NCI-H524 (cell line): ENCODE measurements at regions not wholly inside any gene's neighbourhood (a gene's known extent, or its start where the extent isn't known, plus 50 kb on each side); places are given as distances from the start of the nearest gene placed in this dataset.
A peak's percentile ranks its signal among the peaks of the same experiment; 100 is the strongest.

Experiments used
- DNase-seq, 2 experiments: peaks; one replicate each; lab custom pipeline; 2025; lab: John Stamatoyannopoulos, UW

GRCh38 chr16:54480429-54480828, 193.8 kb upstream of the IRX3 start:
- no peak for DNase-seq

GRCh38 chr16:54479546-54479945, 193.0 kb upstream of the IRX3 start:
- no peak for DNase-seq

- no peak for DNase-seq
Observed at GRCh38 chr16:54477714-54478113, 191.1 kb upstream of the IRX3 start.

- no peak for DNase-seq
Observed at GRCh38 chr16:54475019-54475601, 188.5 kb upstream of the IRX3 start.

- no peak for DNase-seq
Observed at GRCh38 chr16:54473226-54473993, 186.8 kb upstream of the IRX3 start.

DNA sequence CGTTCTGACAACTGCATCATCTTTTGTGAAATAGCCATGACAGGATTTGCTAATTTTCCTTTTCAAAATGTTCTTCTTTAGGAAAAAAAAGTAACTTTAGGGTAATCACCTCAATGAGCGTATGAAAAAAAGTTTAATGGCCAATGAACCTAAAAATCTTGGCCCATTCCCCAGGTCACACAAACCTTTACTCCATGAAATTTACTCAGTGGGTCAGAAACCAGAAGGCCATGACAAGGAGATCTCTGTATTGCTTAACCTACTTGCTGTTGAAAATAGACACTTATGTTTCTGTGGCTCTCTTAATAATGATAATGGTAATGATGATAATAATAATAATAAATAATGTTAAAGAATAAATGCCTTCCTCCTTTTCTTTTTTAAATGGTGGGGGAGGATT, 180.8 kb upstream of the IRX3 start:
- DNase-seq = no peak

GRCh38 chr16:54466233-54466632, 179.6 kb upstream of the IRX3 start:
- no peak for DNase-seq

GRCh38 chr16:54465063-54465462, 178.5 kb upstream of the IRX3 start:
- DNase-seq = no peak

DNA sequence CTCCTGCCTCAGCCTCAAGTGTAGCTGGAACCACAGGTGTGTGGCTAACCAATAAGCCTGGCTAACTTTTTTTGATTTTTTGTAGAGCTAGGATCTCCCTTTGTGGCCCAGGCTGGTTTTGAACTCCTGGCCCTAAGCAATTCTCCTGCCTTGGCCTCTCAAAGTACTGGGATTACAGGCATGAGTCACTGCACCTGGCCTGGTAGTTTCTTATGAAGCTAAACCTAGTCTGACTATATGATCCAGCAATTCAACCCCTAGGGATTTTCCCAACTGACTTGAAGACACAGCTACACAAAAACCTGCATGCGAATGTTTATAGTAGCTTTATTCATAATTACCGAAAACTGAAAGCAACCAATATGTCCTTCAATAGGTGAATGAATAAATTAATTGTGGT, 176.2 kb upstream of the IRX3 start:
- DNase-seq = no peak

GRCh38 chr16:54462151-54462651, 175.6 kb upstream of the IRX3 start:
- no peak for DNase-seq

DNA sequence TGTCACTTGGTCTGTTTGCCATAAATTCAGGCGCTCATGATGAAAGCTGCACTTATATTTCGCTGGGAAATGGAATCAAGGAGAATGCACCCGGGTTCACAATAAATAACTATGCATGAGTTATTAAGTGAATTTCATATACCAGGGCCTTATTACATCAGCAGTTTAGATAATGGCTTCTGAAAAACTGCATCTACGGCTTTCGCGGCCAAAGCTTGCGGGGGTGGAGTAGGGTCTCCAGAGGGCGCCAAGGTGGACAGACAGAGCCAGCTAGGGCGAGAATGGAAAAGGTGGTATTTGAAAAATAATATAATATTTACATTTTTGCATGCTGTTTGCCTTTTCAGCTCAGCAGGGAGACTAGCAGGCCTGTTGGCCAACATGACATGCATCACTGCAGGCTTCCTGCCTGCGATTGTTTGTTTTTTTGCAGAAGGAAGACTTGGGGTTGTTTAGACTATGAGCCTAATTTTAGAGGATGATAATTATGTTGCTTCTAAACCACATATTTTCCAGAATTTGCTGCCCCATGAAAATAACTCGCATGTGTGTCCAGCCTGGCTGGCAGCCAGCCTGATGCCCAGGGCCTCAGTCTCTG, 173.8 kb upstream of the IRX3 start:
- no peak for DNase-seq

- no peak for DNase-seq
Observed at GRCh38 chr16:54459509-54460262, 173.1 kb upstream of the IRX3 start.

DNA sequence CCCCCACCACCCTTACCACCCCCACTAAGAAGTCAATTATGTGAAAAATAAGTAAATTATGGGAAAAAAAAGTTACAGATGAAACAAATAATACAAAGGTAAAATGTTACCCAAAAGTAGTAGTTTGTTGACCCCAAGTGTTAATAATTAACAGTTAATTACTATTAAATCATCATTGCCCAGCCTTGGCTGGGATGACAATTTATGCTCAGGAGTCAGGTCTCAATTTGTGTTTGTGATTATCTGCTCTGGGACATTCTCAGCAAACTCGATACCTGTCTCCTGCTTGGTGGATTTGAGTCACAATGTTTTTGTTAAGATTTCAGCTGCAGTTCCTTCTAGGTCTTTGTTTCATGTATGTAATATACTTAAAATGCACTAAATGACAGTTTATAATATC, 172.3 kb upstream of the IRX3 start:
- no peak for DNase-seq

DNA sequence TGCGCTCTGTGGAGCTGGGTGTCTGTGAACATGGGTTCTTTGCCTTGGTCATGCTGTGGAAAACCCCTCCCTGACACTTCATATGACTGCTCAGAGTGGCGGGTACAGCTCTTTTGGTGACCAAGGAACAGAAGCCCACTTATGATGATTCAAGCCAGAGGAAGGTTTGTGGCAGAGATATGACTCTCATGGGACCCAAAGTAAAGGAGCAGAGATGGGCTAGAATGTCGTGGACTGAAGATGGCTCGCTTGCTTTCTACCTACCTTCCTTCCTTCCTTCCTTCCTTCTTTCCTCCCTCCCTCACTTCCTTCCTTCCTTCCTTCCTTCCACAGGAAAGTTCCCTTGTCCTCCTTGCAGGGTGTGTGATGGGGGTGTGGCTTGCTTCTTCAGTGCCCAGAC, 169.7 kb upstream of the IRX3 start:
- no peak for DNase-seq

DNA sequence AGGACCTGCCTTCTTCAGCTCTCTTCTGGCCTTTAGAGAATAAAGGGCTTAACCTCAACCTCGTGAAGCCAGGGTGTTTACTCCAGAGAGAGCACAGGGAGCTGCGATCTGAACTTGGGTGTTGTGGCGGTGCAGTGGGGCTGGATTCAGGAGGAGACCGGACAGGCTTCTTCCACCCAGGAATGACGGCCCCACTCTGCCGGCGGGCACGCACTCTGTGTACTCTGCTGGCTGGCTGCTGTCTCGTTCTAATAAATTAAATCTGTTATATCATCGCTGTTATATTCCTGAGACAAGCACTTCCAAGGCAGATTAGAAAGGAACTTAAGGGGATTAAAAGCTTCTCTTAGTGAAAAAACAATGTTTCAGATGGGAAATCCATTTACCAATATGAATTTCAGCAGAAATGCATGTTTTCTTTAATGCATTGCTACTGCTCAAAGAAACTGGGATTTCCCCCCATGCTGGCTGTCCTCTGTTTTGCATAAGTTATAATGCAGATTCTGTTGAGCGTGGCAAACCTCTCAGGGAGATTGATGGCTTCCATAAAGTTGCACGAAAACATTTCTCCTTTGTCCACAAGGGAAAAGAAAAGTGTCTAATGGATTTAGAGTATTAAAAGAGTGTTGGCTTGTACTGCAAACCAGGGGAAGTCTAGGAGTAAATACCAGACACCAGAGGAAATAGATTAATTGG, 168.6 kb upstream of the IRX3 start:
- peak; percentile 26 to 43 for DNase-seq

- no peak for DNase-seq
Observed at GRCh38 chr16:54454616-54455015, 168.0 kb upstream of the IRX3 start.

DNA sequence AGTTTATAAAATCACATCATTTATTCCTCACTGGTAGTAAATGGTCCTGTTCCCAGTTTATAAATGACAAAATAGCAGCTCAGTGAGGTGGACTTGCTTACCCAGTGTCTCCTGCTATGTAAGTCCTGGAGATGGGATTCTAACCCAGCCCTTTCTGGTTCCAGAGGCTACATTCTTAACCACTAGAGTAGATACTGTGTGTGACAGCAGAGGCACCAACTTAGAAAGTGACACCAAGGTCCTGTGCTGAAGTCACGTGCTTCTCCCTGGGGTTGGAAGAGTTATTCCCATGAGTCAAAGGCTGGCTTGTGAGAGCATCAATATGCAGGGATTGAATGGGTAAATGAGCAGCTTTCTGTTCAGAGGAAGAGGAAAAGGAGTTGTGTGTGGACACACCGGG, 167.3 kb upstream of the IRX3 start:
- no peak for DNase-seq

GRCh38 chr16:54447576-54448440, 161.2 kb upstream of the IRX3 start:
- no peak for DNase-seq

DNA sequence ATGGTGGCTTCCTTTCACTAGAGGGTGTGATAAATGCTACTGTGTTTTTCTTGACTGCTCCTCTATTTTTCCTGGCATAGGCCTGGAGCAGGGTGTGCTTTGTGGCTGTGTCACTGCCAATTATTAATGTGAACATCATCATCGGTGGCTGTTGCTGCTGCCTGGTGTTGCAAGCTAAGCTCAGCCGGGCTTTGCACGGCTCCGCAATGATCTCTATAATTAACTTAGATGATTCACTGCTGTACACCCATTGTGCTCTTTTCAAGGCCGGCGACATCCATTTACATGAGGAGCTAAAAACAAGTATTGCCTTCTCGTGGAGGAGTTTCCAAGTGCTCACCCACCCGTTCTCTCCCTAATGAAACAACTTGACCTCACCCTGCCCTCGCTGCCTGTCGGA, 160.1 kb upstream of the IRX3 start:
- no peak for DNase-seq

DNA sequence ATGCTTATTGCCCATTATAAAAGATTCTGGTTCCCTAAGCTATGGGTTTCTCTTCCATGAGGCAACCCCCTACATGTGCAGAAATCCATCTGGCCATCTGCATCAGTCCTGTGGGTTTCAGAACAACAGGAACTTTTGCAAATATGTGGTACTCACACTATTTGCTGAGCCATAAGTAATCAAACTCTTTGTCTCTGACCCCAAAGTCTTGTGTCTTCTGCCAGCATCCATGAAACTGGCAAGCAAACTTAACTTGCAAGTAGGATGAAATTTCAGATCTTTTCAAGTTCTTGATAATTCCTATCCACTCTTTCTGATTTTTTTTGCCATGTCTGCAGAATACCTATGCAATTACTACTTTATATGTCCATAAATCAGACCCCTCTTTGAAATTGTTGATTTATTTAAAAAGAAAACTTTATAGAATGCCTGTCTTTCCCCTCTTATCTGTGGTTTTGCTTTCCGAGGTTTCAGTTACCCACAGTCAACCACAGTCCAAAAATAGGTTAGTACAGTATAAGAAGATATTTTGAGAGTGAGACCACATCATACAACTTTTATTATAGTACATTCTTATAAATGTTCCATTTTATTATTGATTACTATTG, 158.4 kb upstream of the IRX3 start:
- DNase-seq = no peak

- no peak for DNase-seq
Observed at GRCh38 chr16:54443839-54444238, 157.3 kb upstream of the IRX3 start.
